ENCODE measurements at regions not wholly inside any gene's neighbourhood (a gene's known extent, or its start where the extent isn't known, plus 50 kb on each side); places are given as distances from the start of the nearest gene placed in this dataset.

GRCh38 chr10:31749981-31750840 is 178.4 kb downstream of the ARHGAP12 start:
- no peak for TF ChIP-seq CTCF (IDR thresholded peaks at IDR 0.05; ENCODE audit: insufficient read depth, low read length, poor library complexity, severe bottlenecking)
- Histone ChIP-seq H3K27me3 (ENCODE audit: control insufficient read depth, insufficient read depth, low read length) (no peaks in the 10 kb centered on the region), H3K4me3 (ENCODE audit: low read depth, low read length) (no peak overlapping the region), H3K36me3 (ENCODE audit: control insufficient read depth, insufficient read depth, low read length) (no peaks in the 10 kb centered on the region)
- no peak for DNase-seq (ENCODE audit: low read depth)

- H3K36me3 ChIP-seq (ENCODE audit: control insufficient read depth, insufficient read depth, low read length) = no peaks in the 10 kb centered on the region
- TF ChIP-seq CTCF (IDR thresholded peaks at IDR 0.05; ENCODE audit: insufficient read depth, low read length, poor library complexity, severe bottlenecking) = no peak
- DNase-seq (ENCODE audit: low read depth) = no peak
- no peaks in the 10 kb centered on the region for H3K27me3 ChIP-seq (ENCODE audit: control insufficient read depth, insufficient read depth, low read length)
- no peak overlapping the region for H3K4me3 ChIP-seq (ENCODE audit: low read depth, low read length)
These were observed 179.3 kb downstream of the ARHGAP12 start for GRCh38 chr10:31749301-31749700.

- H3K36me3 ChIP-seq (ENCODE audit: control insufficient read depth, insufficient read depth, low read length) = no peaks in the 10 kb centered on the region
- H3K27me3 ChIP-seq (ENCODE audit: control insufficient read depth, insufficient read depth, low read length) = no peaks in the 10 kb centered on the region
- peak; percentile 72 for DNase-seq (ENCODE audit: low read depth)
- H3K4me3 ChIP-seq (ENCODE audit: low read depth, low read length) = no peak overlapping the region
- no peak for TF ChIP-seq CTCF (IDR thresholded peaks at IDR 0.05; ENCODE audit: insufficient read depth, low read length, poor library complexity, severe bottlenecking)
These were observed 182.8 kb downstream of the ARHGAP12 start for GRCh38 chr10:31745612-31746376.

- no peak for TF ChIP-seq CTCF (IDR thresholded peaks at IDR 0.05; ENCODE audit: insufficient read depth, low read length, poor library complexity, severe bottlenecking)
- H3K36me3 ChIP-seq (ENCODE audit: control insufficient read depth, insufficient read depth, low read length) = no peaks in the 10 kb centered on the region
- no peak overlapping the region for H3K4me3 ChIP-seq (ENCODE audit: low read depth, low read length)
- DNase-seq (ENCODE audit: low read depth) = no peak
- no peaks in the 10 kb centered on the region for H3K27me3 ChIP-seq (ENCODE audit: control insufficient read depth, insufficient read depth, low read length)
These were observed 184.6 kb downstream of the ARHGAP12 start for GRCh38 chr10:31744025-31744424.

- H3K36me3 ChIP-seq (ENCODE audit: control insufficient read depth, insufficient read depth, low read length) = no peaks in the 10 kb centered on the region
- no peak for DNase-seq (ENCODE audit: low read depth)
- no peaks in the 10 kb centered on the region for H3K27me3 ChIP-seq (ENCODE audit: control insufficient read depth, insufficient read depth, low read length)
- TF ChIP-seq CTCF (IDR thresholded peaks at IDR 0.05; ENCODE audit: insufficient read depth, low read length, poor library complexity, severe bottlenecking) = no peak
- H3K4me3 ChIP-seq (ENCODE audit: low read depth, low read length) = no peak overlapping the region
These were observed 186.4 kb downstream of the ARHGAP12 start for GRCh38 chr10:31742255-31742654.

Data from kidney epithelial cell (primary cell).